HG02943 (cell line): ENCODE measurements at regions not wholly inside any gene's neighbourhood (a gene's known extent, or its start where the extent isn't known, plus 50 kb on each side); places are given as distances from the start of the nearest gene placed in this dataset.
A peak's percentile ranks its signal among the peaks of the same experiment; 100 is the strongest.
"Not testable (repeated sequence)": the region's sequence is repeated elsewhere in the genome, so short reads cannot be mapped to it uniquely, and the experiment has no call there.

ENCODE experiments used
- ATAC-seq: cut with Tn5 transposase; IDR thresholded peaks from one replicate; pipeline ENCODE4 v1.9.1; 2021; ENCODE audit warnings: mild to moderate bottlenecking, low read depth, moderate library complexity; ENCODE audit not compliant: unreplicated experiment

- no peak for ATAC-seq
Observed at GRCh38 chr10:62583876-62584615, 209.9 kb downstream of the ZNF365 start.

- no peak for ATAC-seq
Observed at GRCh38 chr10:62584731-62585130, 210.6 kb downstream of the ZNF365 start.

- ATAC-seq = no peak
Observed at GRCh38 chr10:62585211-62585775, 211.1 kb downstream of the ZNF365 start.

- ATAC-seq = no peak
Observed at GRCh38 chr10:62587011-62587410, 212.8 kb downstream of the ZNF365 start.

- ATAC-seq = no peak
Observed at GRCh38 chr10:62588116-62588515, 213.9 kb downstream of the ZNF365 start.

- no peak for ATAC-seq
Observed at GRCh38 chr10:62589689-62590088, 214.8 kb upstream of the ADO start.

- ATAC-seq = no peak
Observed at GRCh38 chr10:62590306-62590705, 214.2 kb upstream of the ADO start.

GRCh38 chr10:62594093-62594520 is 210.4 kb upstream of the ADO start:
- peak; percentile 62 for ATAC-seq

- no peak for ATAC-seq
Observed at GRCh38 chr10:62597226-62597625, 207.3 kb upstream of the ADO start.

- ATAC-seq = no peak
Observed at GRCh38 chr10:62599161-62599560, 205.4 kb upstream of the ADO start.

GRCh38 chr10:62606551-62606950 is 198.0 kb upstream of the ADO start:
- not testable (repeated sequence) for ATAC-seq

GRCh38 chr10:62608189-62608875 is 196.2 kb upstream of the ADO start:
- not testable (repeated sequence) for ATAC-seq

GRCh38 chr10:62610649-62611229 is 193.8 kb upstream of the ADO start:
- ATAC-seq = peak; percentile 82

GRCh38 chr10:62613424-62613823 is 191.1 kb upstream of the ADO start:
- ATAC-seq = no peak

- ATAC-seq = no peak
Observed at GRCh38 chr10:62613859-62614258, 190.7 kb upstream of the ADO start.

- ATAC-seq = no peak
Observed at GRCh38 chr10:62614389-62615157, 189.9 kb upstream of the ADO start.

GRCh38 chr10:62616885-62617590 is 187.5 kb upstream of the ADO start:
- ATAC-seq = no peak

GRCh38 chr10:62617652-62618051 is 186.9 kb upstream of the ADO start:
- no peak for ATAC-seq

- ATAC-seq = no peak
Observed at GRCh38 chr10:62618054-62618453, 186.5 kb upstream of the ADO start.
